GM18499 (cell line): ENCODE measurements at regions not wholly inside any gene's neighbourhood (a gene's known extent, or its start where the extent isn't known, plus 50 kb on each side); places are given as distances from the start of the nearest gene placed in this dataset.

ENCODE experiments used
- ATAC-seq: cut with Tn5 transposase; IDR thresholded peaks from one replicate; pipeline ENCODE4 v1.9.1; 2021; ENCODE audit warnings: moderate number of reproducible peaks; ENCODE audit not compliant: insufficient read depth, unreplicated experiment

DNA sequence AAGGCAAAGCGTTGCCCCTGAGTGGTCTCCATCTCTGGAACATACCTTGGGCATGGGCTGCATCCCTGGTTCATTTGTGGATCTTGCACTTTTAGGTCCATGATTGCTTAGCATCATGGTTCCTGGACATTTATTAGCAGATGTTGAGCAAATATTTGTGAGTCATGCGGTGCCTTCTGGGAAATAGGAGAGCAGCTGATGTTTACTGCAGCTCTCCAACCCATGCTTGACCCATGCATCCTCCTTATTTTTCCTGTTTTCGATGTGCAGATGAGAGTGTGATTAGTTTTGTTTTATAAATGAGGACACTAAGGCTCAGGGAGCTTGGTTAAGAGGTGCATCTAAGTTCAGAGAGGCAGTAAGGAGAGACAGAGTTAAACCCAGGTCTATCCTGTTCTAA is 253.7 kb downstream of the ICE1 start:
- ATAC-seq: no peak

DNA sequence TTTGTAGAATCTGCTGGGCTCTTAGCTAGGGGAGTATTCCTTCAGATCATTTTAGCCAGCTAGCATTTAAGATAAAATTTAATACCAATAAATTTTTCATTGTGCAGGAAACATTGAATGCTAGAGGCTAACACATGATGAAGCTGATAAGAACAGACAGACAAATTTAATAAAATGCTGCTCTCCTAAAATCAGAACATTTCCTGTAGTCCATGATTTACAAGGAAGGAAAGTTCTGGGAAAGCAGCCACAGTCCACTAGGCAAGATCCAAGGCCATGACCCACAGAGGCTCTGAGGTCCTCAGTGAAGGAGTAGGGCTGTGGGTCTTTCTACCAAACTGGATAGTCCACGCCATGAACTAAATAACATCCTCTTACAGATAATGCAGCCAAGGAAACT is 253.0 kb downstream of the ICE1 start:
- ATAC-seq: no peak

DNA sequence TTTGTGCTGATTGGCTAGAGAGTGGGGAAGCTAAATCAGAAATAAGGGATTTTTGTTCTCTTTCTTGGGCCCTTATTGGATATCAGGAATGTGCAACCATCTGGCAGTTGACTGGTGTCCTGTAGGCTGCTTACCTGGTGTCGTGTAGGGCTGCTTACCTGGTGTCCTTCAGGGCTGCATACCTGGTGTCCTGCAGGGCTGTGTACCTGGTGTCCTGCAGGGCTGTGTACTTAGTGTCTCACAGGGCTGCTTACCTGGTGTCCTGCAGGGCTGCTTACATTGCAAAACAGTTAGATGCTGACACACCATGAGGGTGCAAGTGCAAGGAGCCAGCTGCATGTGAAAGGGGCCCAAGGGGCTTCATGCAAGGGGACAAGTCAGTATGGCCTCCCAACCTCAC is 249.3 kb downstream of the ICE1 start:
- no peak for ATAC-seq

DNA sequence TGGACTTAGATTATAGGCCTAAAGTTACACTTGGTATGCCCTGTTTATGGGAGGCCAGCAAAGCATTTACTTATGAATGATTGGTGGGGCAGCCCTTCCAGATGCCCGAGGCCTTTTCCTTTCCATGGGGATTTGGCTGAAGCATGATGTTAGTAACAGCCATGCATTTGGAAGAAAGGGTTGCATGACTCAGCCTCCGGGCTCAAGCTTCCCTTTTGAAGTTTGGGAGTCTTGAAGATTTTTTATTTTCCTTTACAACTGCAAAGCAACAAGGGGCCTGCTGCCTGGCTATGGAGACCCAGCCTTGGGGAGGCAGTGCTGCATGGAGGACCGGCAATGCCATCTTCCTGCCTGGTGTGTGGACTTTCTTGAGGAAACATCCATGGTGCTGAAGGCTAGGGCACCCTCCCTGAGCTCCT is 244.7 kb downstream of the ICE1 start:
- ATAC-seq: no peak

DNA sequence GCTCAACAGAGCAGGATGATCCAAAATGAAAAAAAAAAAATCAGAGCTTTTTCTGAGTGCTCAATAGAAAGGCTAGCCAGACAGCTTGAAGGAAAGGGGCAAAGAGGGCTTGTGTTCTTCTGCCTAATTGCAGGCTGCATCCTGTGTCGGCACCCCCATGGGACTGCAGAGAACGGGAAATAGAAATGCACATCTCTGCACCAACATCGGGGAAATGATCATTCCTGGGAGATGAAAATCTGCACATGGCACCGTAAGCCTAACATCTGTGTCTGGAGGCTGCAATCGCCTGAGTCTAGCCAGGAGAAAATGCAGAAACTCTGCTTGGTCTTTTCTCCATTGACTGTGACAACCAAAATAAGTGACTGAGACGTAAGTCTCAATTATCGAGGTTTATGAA is 243.9 kb downstream of the ICE1 start:
- no peak for ATAC-seq

DNA sequence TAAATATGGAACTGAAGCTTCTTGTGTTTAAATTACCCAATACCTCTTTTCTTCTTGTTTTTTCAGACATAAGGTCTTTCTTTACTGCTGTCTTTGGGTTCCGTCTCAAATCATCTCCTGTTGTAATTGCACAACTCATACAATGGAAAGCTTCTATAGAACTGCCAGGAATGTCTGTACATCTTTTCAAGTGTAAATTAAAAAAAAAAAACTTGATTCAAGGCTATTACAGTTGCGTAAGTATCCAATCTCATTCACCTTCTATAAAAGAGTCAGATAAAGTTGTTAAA is 243.5 kb downstream of the ICE1 start:
- no peak for ATAC-seq

DNA sequence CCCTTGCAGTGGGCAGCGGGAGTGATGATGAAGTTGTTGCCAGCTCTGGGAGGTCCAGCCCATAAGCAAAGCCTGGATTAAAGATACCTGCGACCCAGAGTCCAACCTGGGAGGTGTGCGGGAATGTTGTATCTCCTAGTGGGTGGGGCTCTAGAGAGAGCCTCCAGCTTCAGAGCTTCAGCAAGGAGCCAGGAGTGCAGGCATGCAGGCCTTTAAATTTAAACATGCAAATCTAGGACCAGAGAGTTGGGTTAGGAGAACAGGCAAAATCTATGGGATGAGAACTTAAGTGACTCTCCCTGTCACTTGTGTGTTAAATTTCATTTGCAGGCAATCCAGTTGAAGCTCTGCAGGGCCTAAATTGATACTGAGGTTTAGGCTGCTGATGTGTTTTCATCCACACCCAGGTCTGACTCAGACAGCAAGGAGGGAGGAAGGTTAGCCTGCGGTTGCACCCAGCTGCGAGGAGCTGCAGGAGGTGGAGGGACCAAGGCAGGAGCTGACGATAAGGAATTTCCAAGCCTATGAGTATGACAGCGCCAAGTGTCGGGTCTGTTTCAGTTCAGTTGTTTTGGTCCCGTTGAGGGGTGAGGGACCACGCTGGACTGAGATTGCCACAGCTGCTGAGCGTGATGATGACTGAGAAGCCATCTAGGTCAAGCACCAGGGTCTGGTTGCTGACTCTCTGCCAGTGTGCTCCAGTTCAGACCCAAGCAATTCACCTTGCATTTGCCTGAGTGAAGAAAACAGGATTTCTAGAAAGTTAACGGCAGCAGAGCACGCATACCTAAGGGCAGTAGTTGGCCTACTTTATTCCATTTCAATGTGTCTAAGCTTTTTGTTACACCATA is 243.0 kb downstream of the ICE1 start:
- no peak for ATAC-seq

DNA sequence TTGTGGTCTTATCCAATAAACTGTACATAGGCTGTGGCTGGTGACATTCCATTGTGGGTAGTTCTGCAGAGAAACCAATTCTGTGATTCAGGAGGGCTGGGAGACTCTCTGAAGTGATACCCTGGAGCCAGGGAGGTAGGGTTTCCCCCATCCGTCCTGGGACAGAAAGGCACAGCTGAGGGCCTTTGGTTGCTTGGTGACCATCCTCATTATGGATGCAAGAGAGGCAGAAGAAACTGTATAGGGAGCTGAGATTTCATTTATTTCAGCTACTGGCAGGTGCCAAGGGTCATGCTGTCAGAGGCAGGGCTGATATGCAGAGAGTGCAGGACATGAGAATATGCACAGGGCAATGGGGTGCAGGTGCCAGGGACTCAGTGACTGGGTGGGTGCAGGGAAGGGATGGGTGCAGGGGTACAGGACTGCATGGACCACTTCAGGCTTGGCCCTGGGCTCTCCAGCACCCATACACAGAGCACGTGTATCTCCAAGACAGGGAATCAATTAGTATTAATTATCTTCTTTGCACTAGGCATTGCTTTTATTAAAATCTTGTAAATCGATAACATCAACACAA is 236.5 kb downstream of the ICE1 start:
- no peak for ATAC-seq

DNA sequence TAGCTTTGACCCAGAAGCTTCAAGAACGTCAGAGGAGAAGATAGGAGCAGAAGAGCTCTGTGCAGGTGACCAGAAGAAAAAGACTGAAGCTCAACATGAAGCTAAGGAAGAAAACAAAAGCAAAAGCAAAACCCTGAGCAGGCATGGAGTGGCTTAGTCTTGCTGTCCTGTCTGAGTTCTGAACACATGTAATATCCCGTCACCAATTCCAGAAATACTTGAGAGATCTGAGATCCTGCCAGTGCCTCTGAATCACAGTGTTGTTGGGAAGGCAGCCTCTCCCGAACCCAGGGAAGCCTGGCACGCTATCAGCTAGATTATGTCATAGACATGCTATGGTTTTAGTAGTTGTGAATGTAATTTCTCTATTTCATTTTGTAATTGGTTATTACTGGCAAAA is 235.7 kb downstream of the ICE1 start:
- ATAC-seq: no peak

DNA sequence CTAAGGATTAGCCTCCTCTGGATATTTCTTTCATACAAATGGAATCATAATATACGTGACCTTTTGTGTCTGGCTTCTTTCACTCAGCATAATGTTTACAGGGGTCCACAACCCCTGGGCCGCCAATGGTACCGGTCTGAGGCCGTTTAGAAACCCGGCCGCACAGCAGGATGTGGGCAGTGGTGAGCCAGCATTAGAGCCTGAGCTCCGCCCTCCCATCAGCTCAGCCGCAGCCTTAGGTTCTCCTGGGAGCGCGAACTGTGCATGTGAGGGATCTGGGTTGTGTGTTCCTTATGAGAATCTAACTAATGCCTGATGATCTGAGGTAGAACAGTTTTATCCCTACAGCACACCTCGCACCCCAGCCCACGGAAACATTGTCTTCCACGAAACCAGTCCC is 229.7 kb downstream of the ICE1 start:
- no peak for ATAC-seq

DNA sequence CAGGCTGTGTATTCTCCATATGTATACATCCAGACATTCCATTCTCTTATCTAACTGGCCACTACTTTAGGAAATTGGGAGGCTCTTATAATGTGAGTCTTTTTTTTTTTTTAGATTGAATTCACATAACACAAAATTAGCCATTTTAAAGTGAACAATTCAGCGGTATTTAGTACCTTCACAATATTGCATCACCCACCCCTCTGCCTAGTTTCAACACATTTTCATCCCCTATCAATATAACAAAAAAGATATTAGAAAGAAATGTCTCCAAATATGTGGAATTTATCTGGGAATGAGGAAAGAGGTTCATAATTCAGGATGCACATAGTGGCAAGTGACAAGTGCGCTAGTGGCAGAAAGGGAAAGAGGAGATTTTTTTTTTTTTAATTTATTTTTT is 228.5 kb downstream of the ICE1 start:
- no peak for ATAC-seq

DNA sequence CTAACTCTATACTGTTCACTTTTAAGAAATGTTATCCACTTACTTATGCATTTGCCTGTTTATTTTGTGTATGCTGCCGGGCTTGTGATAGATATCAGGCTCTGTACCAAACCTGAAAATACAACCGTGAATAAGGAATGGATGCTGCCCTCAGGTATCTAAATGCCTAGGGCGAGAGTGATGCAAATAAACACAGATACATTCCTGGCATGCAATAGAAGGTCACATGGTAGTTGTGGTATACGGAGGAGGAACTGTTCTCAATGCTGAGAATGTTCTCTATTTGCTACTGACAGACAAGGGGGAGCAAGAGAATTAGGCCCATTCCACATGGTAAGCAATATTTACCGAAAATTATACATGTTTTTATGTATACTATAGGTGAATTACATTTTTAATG is 227.8 kb downstream of the ICE1 start:
- no peak for ATAC-seq

DNA sequence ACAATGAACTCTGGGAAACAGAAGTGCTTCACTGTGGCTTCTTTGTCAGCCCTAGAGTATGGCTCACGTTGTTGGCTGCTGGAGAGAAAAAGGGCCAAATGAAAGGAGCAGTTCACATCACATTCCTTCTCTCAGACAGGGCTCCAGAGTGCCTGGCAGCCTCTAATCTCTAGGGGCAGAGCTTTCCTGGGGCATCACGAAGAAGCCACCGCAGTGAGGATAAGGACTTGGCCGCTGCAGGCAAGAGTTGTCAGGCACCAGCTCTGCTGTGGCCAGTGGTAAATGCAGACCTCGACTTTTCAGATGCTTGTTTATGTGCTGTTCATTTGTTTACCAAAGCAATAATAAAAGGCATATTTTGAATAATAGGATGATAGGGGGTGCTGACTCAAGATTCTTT is 227.2 kb downstream of the ICE1 start:
- ATAC-seq: no peak

DNA sequence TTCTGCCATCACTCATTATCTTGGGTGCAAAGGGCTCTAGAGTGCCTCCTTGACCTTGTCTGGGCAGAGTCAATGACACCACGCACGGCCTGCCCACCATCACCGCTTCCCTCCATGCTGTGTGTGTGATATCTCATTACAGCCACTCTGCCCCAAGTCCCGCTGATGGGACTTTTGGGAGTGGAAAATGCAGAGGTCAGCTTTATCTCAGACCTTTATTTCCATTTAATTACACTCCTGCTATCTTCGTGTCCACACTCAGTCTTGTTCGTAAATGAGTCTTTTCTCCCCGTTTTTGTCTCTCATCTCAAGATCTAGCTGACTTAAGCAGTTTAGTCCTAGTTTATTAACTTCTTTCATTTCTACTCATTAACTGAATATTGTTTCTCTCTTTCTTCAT is 226.2 kb downstream of the ICE1 start:
- ATAC-seq: no peak

DNA sequence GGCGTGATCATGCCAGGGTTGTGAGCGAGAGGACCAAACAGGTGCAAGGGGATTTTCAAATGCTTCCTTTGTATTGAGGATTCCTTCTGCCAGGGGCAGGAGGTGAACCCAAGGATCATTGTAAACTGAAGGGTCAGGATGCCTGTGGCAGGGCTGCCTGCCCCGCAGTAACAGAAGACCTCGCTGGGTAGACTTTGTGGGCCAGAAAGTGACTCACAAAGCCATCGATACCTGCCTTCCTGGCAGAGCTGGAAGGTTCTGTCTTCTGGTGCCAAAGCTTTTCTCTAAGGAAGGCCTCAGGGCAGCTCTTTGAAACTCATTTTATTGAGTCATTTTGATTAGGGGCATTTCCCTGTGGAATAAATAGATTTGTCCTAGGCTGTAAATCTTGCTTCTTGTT is 223.4 kb downstream of the ICE1 start:
- no peak for ATAC-seq

DNA sequence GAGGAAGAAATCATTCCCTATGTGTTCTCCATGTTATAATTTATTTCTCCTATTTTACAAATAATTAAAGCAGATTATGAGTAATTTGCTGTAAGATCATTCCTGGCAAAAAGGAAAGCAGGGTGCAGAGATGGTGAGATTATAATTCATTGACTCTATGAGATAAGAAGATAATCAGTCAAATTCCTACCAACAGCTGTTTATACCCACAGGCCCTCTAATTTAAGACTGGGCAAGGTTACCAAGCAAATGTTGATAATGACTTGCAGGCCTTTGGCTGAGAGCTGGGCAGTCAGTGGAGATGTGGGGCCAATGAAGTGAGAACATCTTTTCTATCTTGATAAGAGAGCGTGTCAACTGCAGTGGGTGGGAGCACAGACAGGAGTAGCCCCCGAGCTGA is 222.7 kb downstream of the ICE1 start:
- no peak for ATAC-seq

DNA sequence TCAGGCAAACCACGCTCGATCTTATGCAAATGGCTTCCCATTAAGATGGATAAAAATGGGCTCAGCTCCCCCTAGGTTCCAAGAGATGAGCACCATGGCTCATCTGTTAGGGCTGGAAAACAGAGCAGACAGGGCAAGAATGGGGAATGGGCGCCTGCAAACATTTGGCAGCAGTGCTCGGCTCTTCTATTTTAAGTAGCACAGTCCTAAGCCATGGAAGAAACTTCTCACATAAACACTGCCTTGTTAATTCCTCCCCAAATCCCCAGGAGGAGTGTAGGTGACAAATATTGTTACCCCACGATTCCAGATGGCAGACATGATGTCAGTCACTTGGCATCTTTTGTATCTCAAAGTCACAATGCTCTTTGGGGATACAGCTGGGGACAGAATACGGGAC is 221.8 kb downstream of the ICE1 start:
- no peak for ATAC-seq

DNA sequence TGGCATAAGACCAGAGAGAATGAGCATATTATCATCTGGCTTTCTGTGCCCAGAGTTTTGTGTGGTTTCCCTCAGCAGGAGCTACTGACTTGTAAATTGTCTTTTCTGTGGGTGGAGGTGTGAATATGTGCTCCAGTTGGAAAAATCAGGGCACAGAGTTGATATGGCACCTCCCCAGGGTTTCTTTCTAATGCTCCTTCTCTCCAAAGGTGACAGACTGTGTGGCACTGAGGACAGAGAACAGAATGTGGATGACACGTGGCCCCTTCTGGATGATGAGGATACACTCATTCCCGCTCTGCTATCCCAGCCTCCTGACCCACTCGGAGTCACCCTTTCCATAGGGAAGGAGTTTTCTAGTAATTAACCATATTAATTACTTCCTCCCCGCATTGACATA is 221.0 kb downstream of the ICE1 start:
- no peak for ATAC-seq

DNA sequence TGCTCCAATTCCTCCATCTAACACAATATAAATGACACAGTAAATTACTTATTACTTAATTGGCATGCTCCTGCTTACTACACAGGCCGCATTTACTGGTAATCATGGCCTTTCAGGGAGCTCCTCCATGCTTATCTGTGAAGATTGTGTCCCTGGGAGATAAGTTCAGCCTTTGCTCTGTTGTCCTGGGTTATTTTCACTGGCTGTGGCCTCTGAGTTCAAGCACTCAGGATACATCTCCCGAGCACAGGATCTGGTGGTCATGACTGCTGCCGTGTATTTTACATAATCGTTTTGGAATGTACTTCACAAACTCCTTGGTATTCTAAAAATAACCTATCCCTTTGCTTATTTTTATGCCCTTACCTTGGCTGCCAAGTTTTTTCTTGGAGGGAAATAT is 215.7 kb downstream of the ICE1 start:
- ATAC-seq: no peak

DNA sequence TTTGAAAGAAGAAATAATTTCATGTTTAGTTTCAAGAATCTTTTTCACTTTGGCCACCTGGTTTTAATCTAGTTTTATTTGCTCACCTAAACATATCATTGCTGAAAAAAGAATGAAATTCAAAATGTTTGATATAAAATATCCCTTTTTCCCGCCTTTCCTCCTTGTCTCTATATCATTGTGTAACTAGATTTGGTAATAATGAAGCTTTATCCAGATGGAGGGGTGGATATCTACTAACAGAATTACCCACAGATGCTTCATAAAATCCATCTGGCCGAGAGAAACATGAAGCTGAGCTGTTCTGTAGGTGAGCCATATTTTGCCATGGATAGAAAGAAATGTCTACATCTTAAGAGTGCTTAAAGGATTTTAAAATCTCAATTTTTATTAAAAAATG is 214.7 kb downstream of the ICE1 start:
- no peak for ATAC-seq

DNA sequence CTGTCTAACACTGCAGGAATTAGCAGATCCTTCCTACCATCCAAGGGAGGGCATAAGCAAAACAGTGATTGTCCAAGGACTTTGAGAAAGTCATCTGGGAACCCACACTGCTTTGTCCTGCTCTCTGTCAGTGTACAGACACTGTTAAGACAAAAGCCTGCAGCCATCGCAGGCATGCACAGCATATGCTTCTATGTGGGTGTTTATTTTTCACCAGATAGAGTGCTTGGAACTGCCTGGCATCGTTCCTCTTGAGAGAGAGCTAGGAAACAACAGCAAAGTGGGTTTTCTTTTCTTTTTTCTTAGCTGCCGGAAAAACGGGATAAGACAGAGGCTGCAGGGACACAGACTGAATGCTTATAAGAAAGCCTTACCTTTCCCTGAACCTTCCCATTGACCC is 212.3 kb downstream of the ICE1 start:
- no peak for ATAC-seq

DNA sequence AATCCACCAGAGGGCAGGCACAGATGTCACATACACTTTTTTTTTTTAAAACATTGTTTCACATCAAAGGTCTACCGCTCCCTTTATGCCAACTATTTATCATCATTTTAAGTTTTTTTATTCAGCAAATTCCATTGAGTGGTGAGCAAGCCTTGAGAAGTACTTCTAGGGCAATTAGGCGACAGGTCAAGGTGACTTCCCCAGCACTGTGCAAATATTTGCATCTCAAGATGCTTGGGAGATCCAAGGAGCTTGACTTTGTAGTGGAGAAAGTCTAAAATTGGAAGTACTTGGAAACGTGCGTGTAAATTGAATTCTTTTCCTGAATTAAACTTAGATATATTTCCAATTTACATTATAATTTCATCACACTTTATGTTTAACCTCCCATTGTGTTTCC is 211.1 kb downstream of the ICE1 start:
- no peak for ATAC-seq
